Activated CD8-positive, alpha-beta T cell treated with anti-CD3 and anti-CD28 coated beads for 36 hours (primary cell): ENCODE measurements at regions not wholly inside any gene's neighbourhood (a gene's known extent, or its start where the extent isn't known, plus 50 kb on each side); places are given as distances from the start of the nearest gene placed in this dataset.
"Not testable (repeated sequence)": the region's sequence is repeated elsewhere in the genome, so short reads cannot be mapped to it uniquely, and the experiment has no call there.

Experiments used
- ATAC-seq: fragments of 200-7000 bp; cut with Tn5 transposase; one replicate; pipeline ENCODE4 v1.10.0; 2021; ENCODE audit warnings: mild to moderate bottlenecking, moderate library complexity
- CTCF ChIA-PET: fragments of 350-600 bp; sonication (Branson Sonifier 250); formaldehyde crosslinking; loops from one replicate; lab custom pipeline; 2021; ENCODE audit warnings: antibody characterized with exemption; lab: Charles Lee
- POLR2A ChIA-PET: fragments of 350-600 bp; sonication (Branson Sonifier 250); formaldehyde crosslinking; loops from one replicate; lab custom pipeline; 2021; ENCODE audit warnings: antibody characterized with exemption; lab: Charles Lee
- DNase-seq: peaks from one replicate; pipeline ENCODE4 v3.0.0-alpha.2; 2020
- H3K27ac Mint-ChIP-seq: one replicate; pipeline ENCODE4 v1.8.0; 2021; ENCODE audit warnings: mild to moderate bottlenecking, mixed read lengths
- H3K27me3 Mint-ChIP-seq: one replicate; pipeline ENCODE4 v1.8.0; 2021; ENCODE audit warnings: mixed read lengths
- H3K36me3 Mint-ChIP-seq: one replicate; pipeline ENCODE4 v1.8.0; 2021; ENCODE audit warnings: low read depth, mixed read lengths
- H3K4me1 Mint-ChIP-seq: one replicate; pipeline ENCODE4 v1.8.0; 2021; ENCODE audit warnings: low read depth, mixed read lengths
- H3K4me3 Mint-ChIP-seq: one replicate; pipeline ENCODE4 v1.8.0; 2021; ENCODE audit warnings: mild to moderate bottlenecking, moderate library complexity, mixed read lengths
- H3K9me3 Mint-ChIP-seq: one replicate; pipeline ENCODE4 v1.8.0; 2021; ENCODE audit warnings: mixed read lengths
- CTCF ChIP-seq: fragments of 200-600 bp; IDR thresholded peaks from one replicate; pipeline ENCODE4 v1.8.0; 2022; ENCODE audit warnings: antibody characterized with exemption, mild to moderate bottlenecking
- intact Hi-C: fragments of 100-400 bp; cut with micrococcal nuclease; formaldehyde crosslinking; loops from one replicate; pipeline ENCODE4 v1.10.0; 2022

DNA sequence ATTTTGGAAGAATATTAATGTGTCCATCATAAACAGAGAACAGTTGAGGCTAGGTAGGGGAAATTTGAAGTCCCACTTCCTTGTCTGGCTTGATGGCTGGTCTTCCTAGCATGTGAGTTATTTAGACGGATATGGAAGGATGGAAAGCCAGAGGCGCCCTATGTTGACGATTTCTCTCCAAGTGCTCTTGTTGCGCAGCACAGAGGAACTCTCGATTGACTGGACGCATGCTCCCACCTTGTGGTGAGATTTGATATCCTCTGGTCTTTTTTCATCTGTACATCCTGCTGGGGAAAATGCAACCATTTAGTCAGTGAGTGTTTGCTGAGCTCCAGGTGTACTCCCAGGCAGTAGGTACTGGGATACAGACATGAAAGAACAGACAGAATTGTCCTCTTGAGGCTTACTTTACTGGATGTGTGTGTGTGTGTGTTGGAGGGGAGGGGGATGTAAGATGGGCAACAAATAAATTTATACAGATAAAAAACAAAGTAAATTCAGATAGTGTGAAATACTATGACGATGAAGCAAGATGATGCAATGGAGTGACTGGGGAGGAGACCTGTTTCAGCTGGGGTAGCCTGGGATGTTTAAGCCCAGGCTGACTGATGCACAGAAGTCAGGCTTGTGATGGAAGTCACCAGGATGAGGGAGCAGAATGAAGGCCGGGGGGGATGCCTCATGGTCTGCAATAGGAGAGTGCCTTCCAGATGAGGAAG is 137.2 kb downstream of the TRIM43 start:
- Mint-ChIP-seq H3K4me3 (no peak overlapping the region), H3K27ac (no peak overlapping the region), H3K9me3 (no peaks in the 10 kb centered on the region), H3K36me3 (no peaks in the 10 kb centered on the region), H3K4me1 (no peaks in the 10 kb centered on the region), H3K27me3 (peaks cover 7% of the 10 kb centered on the region)
- peak; percentile 72 for ATAC-seq
- intact Hi-C loops = no loop called here
- CTCF ChIA-PET = interaction anchor here (1.4 to 1.6 kb wide), 2 partner anchors 15 to 315 kb away, joined by 3 read pairs; no protein-coding TSS in a partner anchor
- TF ChIP-seq CTCF = peak; percentile 40
- DNase-seq = peak; percentile 59
- POLR2A ChIA-PET = no interaction called here

DNA sequence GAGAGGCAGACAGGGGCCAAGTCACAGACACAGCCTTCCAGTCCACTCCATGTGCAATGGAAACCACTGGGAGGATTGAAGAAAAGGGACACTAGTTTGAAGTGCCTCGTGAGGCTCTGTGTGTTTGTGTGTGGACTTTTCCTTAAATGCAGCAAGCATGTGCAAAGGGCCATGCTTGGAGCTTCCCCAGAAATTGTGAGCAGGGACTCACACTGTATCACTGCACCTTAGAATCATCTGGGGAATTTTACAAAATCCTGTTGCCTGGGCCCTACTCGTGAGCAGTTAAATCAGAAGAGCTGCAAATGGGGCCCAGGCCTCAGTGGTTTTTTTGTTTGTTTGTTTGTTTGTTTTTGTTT is 137.8 kb downstream of the TRIM43 start:
- no peaks in the 10 kb centered on the region for H3K36me3 Mint-ChIP-seq
- H3K9me3 Mint-ChIP-seq = no peaks in the 10 kb centered on the region
- peaks cover 7% of the 10 kb centered on the region for H3K27me3 Mint-ChIP-seq
- TF ChIP-seq CTCF = no peak
- no peak overlapping the region for H3K4me3 Mint-ChIP-seq
- DNase-seq (no peak), ATAC-seq (no peak)
- POLR2A ChIA-PET = no interaction called here
- no peaks in the 10 kb centered on the region for H3K4me1 Mint-ChIP-seq
- no peak overlapping the region for H3K27ac Mint-ChIP-seq
- intact Hi-C loops = no loop called here
- CTCF ChIA-PET = interaction anchor here (1.4 to 1.6 kb wide), 2 partner anchors 14 to 316 kb away, joined by 3 read pairs; no protein-coding TSS in a partner anchor

GRCh38 chr2:95730813-95731212 is 139.0 kb downstream of the TRIM43 start:
- H3K9me3 Mint-ChIP-seq = no peaks in the 10 kb centered on the region
- no peak overlapping the region for H3K4me3 Mint-ChIP-seq
- H3K36me3 Mint-ChIP-seq = no peaks in the 10 kb centered on the region
- no peak for TF ChIP-seq CTCF
- H3K27me3 Mint-ChIP-seq = peaks cover 7% of the 10 kb centered on the region
- intact Hi-C loops = no loop called here
- no peak for ATAC-seq
- no peaks in the 10 kb centered on the region for H3K4me1 Mint-ChIP-seq
- no peak for DNase-seq
- ChIA-PET CTCF (no interaction called here), POLR2A (no interaction called here)
- no peak overlapping the region for H3K27ac Mint-ChIP-seq

- Mint-ChIP-seq H3K9me3 (no peaks in the 10 kb centered on the region), H3K4me3 (no peak overlapping the region), H3K27me3 (peaks cover 12% of the 10 kb centered on the region), H3K4me1 (no peaks in the 10 kb centered on the region), H3K36me3 (no peaks in the 10 kb centered on the region), H3K27ac (no peak overlapping the region)
- no peak for TF ChIP-seq CTCF
- ChIA-PET CTCF (no interaction called here), POLR2A (no interaction called here)
- ATAC-seq = no peak
- intact Hi-C loops = no loop called here
- DNase-seq = no peak
These were observed 143.4 kb downstream of the TRIM43 start for GRCh38 chr2:95734976-95735890.

GRCh38 chr2:95738301-95738700 is 146.5 kb downstream of the TRIM43 start:
- no peak for TF ChIP-seq CTCF

GRCh38 chr2:95752126-95752525 is 160.3 kb downstream of the TRIM43 start:
- H3K4me3 Mint-ChIP-seq, H3K36me3 Mint-ChIP-seq, intact Hi-C loops, H3K27me3 Mint-ChIP-seq, H3K4me1 Mint-ChIP-seq, H3K27ac Mint-ChIP-seq, ATAC-seq, DNase-seq, CTCF ChIA-PET, H3K9me3 Mint-ChIP-seq, POLR2A ChIA-PET: not testable (repeated sequence)

More at GRCh38 chr2:95738301-95738700, 146.5 kb downstream of the TRIM43 start:
- POLR2A ChIA-PET = no interaction called here
- DNase-seq (no peak), ATAC-seq (no peak)
- CTCF ChIA-PET = no interaction called here
- Mint-ChIP-seq H3K36me3 (no peaks in the 10 kb centered on the region), H3K27me3 (peaks cover 13% of the 10 kb centered on the region), H3K4me3 (no peak overlapping the region), H3K27ac (no peak overlapping the region), H3K9me3 (no peaks in the 10 kb centered on the region), H3K4me1 (no peaks in the 10 kb centered on the region)
- intact Hi-C loops = no loop called here

GRCh38 chr2:95753812-95754211 is 162.0 kb downstream of the TRIM43 start:
- H3K36me3 Mint-ChIP-seq, H3K9me3 Mint-ChIP-seq, CTCF ChIA-PET, DNase-seq, H3K4me1 Mint-ChIP-seq, intact Hi-C loops, H3K27me3 Mint-ChIP-seq, H3K27ac Mint-ChIP-seq, POLR2A ChIA-PET, ATAC-seq, H3K4me3 Mint-ChIP-seq: not testable (repeated sequence)
